SK-N-SH (cell line): ENCODE measurements at regions not wholly inside any gene's neighbourhood (a gene's known extent, or its start where the extent isn't known, plus 50 kb on each side); places are given as distances from the start of the nearest gene placed in this dataset.

Experiments
- CTCF ChIA-PET: fragments of 300-600, 350-600 bp; formaldehyde crosslinking; extraction: SDS; loops from one replicate; lab custom pipeline; 2021; lab: Yijun Ruan, JAX
- POLR2A ChIA-PET: fragments of 350-600 bp; sonication (Branson Sonifier 250); formaldehyde crosslinking; extraction: SDS; loops from one replicate; lab custom pipeline; 2020; ENCODE audit warnings: antibody characterized with exemption, inconsistent platforms; lab: Yijun Ruan, JAX
- DNase-seq: peaks from one replicate; pipeline ENCODE4 v3.0.0; 2012
- H2AFZ ChIP-seq: fragments of 200-600 bp; sonication (generic); 2 replicates; pipeline ENCODE4 v1.8.1; 2016; ENCODE audit warnings: antibody characterized with exemption, mild to moderate bottlenecking, low read depth
- H3F3A ChIP-seq: fragments of 200-600 bp; sonication (generic); replicated peaks from 2 replicates; pipeline ENCODE3; 2016; ENCODE audit warnings: antibody characterized with exemption, mild to moderate bottlenecking; ENCODE audit not compliant: insufficient read depth
- H3K27ac ChIP-seq, 2 experiments: fragments of 200-500 bp in 1 of 2; fragments of 200-600 bp in 1 of 2; sonication (Bioruptor generic) in 1 of 2; sonication (generic), shearing (Covaris generic) in 1 of 2; 2 replicates each; pipeline versions ENCODE4 v1.5.1 to v1.6.1; 2014 to 2016; ENCODE audit warnings: low read depth in 2 of 2, inconsistent platforms in 1 of 2, low read length in 1 of 2, mild to moderate bottlenecking in 1 of 2, mixed read lengths in 1 of 2
- H3K27me3 ChIP-seq: fragments of 200-600 bp; sonication (generic), shearing (Covaris generic); 2 replicates; pipeline ENCODE4 v1.6.1; 2016; ENCODE audit warnings: mixed run types; ENCODE audit not compliant: insufficient read depth
- H3K36me3 ChIP-seq, 2 experiments: fragments of 200-500 bp in 1 of 2; fragments of 200-600 bp in 1 of 2; sonication (Bioruptor generic) in 1 of 2; sonication (generic) in 1 of 2; replicated peaks in 1 of 2; 2 replicates each; pipeline versions ENCODE3 to v1.5.1; 2014 to 2016; ENCODE audit warnings: low read length in 1 of 2, mild to moderate bottlenecking in 1 of 2; ENCODE audit not compliant: insufficient read depth in 2 of 2, control insufficient read depth in 1 of 2
- H3K4me1 ChIP-seq, 2 experiments: fragments of 200-500 bp in 1 of 2; fragments of 200-600 bp in 1 of 2; sonication (Bioruptor generic) in 1 of 2; sonication (generic), shearing (Covaris generic) in 1 of 2; 2 replicates each; pipeline versions ENCODE4 v1.5.1 to v1.6.1; 2014 to 2016; ENCODE audit warnings: low read depth in 1 of 2, low read length in 1 of 2, mixed run types in 1 of 2; ENCODE audit not compliant: insufficient read depth in 2 of 2, control insufficient read depth in 1 of 2
- H3K4me2 ChIP-seq: fragments of 200-600 bp; sonication (generic), shearing (Covaris generic); 2 replicates; pipeline ENCODE4 v1.6.1; 2017; ENCODE audit warnings: mixed run types
- H3K4me3 ChIP-seq, 2 experiments: fragments of 200-500 bp in 1 of 2; fragments of 200-600 bp in 1 of 2; sonication (Bioruptor generic) in 1 of 2; sonication (generic), shearing (Covaris generic) in 1 of 2; 2 replicates each; pipeline versions ENCODE4 v1.5.1 to v1.8.1; 2014 to 2016; ENCODE audit warnings: low read depth in 2 of 2, inconsistent platforms in 1 of 2, low read length in 1 of 2, mild to moderate bottlenecking in 1 of 2, mixed read lengths in 1 of 2, moderate library complexity in 1 of 2
- H3K79me2 ChIP-seq: fragments of 200-600 bp; sonication (generic); 2 replicates; pipeline ENCODE4 v1.8.1; 2017; ENCODE audit warnings: mild to moderate bottlenecking; ENCODE audit not compliant: insufficient read depth
- H3K9ac ChIP-seq: fragments of 200-600 bp; sonication (generic); 2 replicates; pipeline ENCODE4 v1.6.1; 2017; ENCODE audit warnings: mixed run types
- H3K9me2 ChIP-seq: fragments of 200-600 bp; sonication (generic); 2 replicates; pipeline ENCODE4 v1.6.1; 2017; ENCODE audit warnings: mixed run types
- H3K9me3 ChIP-seq: fragments of 200-600 bp; sonication (generic); 2 replicates; pipeline ENCODE4 v1.6.1; 2017; ENCODE audit warnings: mixed run types, mild to moderate bottlenecking, moderate library complexity
- H4K20me1 ChIP-seq: fragments of 200-600 bp; sonication (generic); 2 replicates; pipeline ENCODE4 v1.6.1; 2017; ENCODE audit warnings: mild to moderate bottlenecking, mixed run types; ENCODE audit not compliant: insufficient read depth
- CTCF ChIP-seq: fragments of 200-600 bp; sonication (generic); IDR thresholded peaks from 2 replicates; pipeline ENCODE4 v1.6.1; 2017; ENCODE audit warnings: antibody characterized with exemption, mild to moderate bottlenecking, moderate library complexity
- ELF1 ChIP-seq: IDR thresholded peaks from 2 replicates; pipeline ENCODE4 v1.4.0; 2012
- EP300 ChIP-seq, 2 experiments: IDR thresholded peaks; 2 replicates each; pipeline versions ENCODE4 v1.4.0 to v1.6.1; 2012; ENCODE audit warnings: borderline replicate concordance in 1 of 2, low read depth in 1 of 2, low read length in 1 of 2
- EZH2phosphoT487 ChIP-seq: fragments of 200-600 bp; sonication (generic); IDR thresholded peaks from 2 replicates; pipeline ENCODE4 v1.6.1; 2017; ENCODE audit warnings: low read depth, mixed run types, mild to moderate bottlenecking, antibody characterized with exemption, moderate library complexity, borderline replicate concordance
- FOXJ3 ChIP-seq: sonication (generic); formaldehyde crosslinking; IDR thresholded peaks from 2 replicates; pipeline ENCODE4 v1.5.1; 2020; ENCODE audit warnings: mild to moderate bottlenecking, missing genetic modification reagents
- FOXM1 ChIP-seq: IDR thresholded peaks from 2 replicates; pipeline ENCODE4 v1.4.0; 2012; ENCODE audit warnings: low read depth, mild to moderate bottlenecking
- GABPA ChIP-seq: IDR thresholded peaks from 2 replicates; pipeline ENCODE4 v1.4.0; 2012; ENCODE audit warnings: low read depth, mild to moderate bottlenecking
- GATA2 ChIP-seq: sonication (generic); formaldehyde crosslinking; IDR thresholded peaks from 2 replicates; pipeline ENCODE4 v1.5.0; 2020; ENCODE audit warnings: mild to moderate bottlenecking, missing genetic modification reagents
- MAX ChIP-seq: IDR thresholded peaks from 2 replicates; pipeline ENCODE4 v1.4.0; 2012; ENCODE audit warnings: low read depth
- NFIC ChIP-seq: IDR thresholded peaks from 2 replicates; pipeline ENCODE4 v1.4.0; 2012; ENCODE audit warnings: borderline replicate concordance
- POLR2AphosphoS5 ChIP-seq: IDR thresholded peaks from 2 replicates; pipeline ENCODE4 v1.6.1; 2012; ENCODE audit warnings: low read depth, low read length
- RAD21 ChIP-seq: IDR thresholded peaks from 2 replicates; pipeline ENCODE4 v1.6.1; 2012; ENCODE audit warnings: mild to moderate bottlenecking, low read length
- REST ChIP-seq: IDR thresholded peaks from 2 replicates; pipeline ENCODE4 v1.6.1; 2012; ENCODE audit warnings: mild to moderate bottlenecking, low read depth, low read length, moderate library complexity
- RFX5 ChIP-seq: IDR thresholded peaks from 2 replicates; pipeline ENCODE4 v1.6.1; 2012; ENCODE audit warnings: mild to moderate bottlenecking, improper control_type of control experiment, low read length
- RXRA ChIP-seq: IDR thresholded peaks from 2 replicates; pipeline ENCODE4 v1.4.0; 2012; ENCODE audit warnings: low read depth, mild to moderate bottlenecking, borderline replicate concordance
- SIN3A ChIP-seq: IDR thresholded peaks from 2 replicates; pipeline ENCODE4 v1.6.1; 2012; ENCODE audit warnings: low read depth, mild to moderate bottlenecking, low read length, moderate library complexity, borderline replicate concordance
- TAF1 ChIP-seq: IDR thresholded peaks from 2 replicates; pipeline ENCODE4 v1.6.1; 2012; ENCODE audit warnings: low read depth, mild to moderate bottlenecking, low read length, moderate library complexity, borderline replicate concordance
- TEAD4 ChIP-seq: IDR thresholded peaks from 2 replicates; pipeline ENCODE4 v1.4.0; 2012; ENCODE audit warnings: mild to moderate bottlenecking, borderline replicate concordance; ENCODE audit not compliant: insufficient read depth
- USF1 ChIP-seq: IDR thresholded peaks from 2 replicates; pipeline ENCODE4 v1.4.0; 2012; ENCODE audit warnings: low read depth, borderline replicate concordance
- USF2 ChIP-seq: fragments of 150-350 bp; IDR thresholded peaks from 2 replicates; pipeline ENCODE4 v1.6.1; 2017; ENCODE audit warnings: antibody characterized with exemption, low read length, low read depth, borderline replicate concordance
- WGBS: methylation state at CpG from one replicate; pipeline ENCODE4 v1.1.6; 2017; ENCODE audit warnings: low lambda C conversion rate; 5-methylcytosine and 5-hydroxymethylcytosine counted together

- Histone ChIP-seq H3K9ac (no peak overlapping the region), H3K9me2 (no peaks in the 10 kb centered on the region), H3K27ac (no peak overlapping the region), H2AFZ (no peak overlapping the region), H3K4me3 (no peak overlapping the region), H3K4me1 (no peaks in the 10 kb centered on the region; a peak in 2 of 4 replicates), H4K20me1 (no peaks in the 10 kb centered on the region), H3K27me3 (no peaks in the 10 kb centered on the region), H3K4me2 (no peak overlapping the region), H3K9me3 (no peaks in the 10 kb centered on the region), H3F3A (no peaks in the 10 kb centered on the region), H3K79me2 (no peaks in the 10 kb centered on the region), H3K36me3 (no peaks in the 10 kb centered on the region)
- TF ChIP-seq CTCF (no peak), FOXM1 (no peak), ELF1 (no peak), USF1 (no peak), EZH2phosphoT487 (no peak), NFIC (no peak), RXRA (no peak), GATA2 (no peak), USF2 (no peak)
- WGBS = 76% methylated on average over 8 of the region's 8 CpGs
- no peak for DNase-seq
- ChIA-PET CTCF (no interaction called here), POLR2A (no interaction called here)
Observed at GRCh38 chr21:27813750-27814149, 846.9 kb upstream of the ADAMTS5 start.

GRCh38 chr21:27813344-27813743 is 846.5 kb upstream of the ADAMTS5 start:
- Histone ChIP-seq H3K9ac (no peak overlapping the region), H3K4me2 (no peak overlapping the region), H3K79me2 (no peaks in the 10 kb centered on the region), H3K9me3 (no peaks in the 10 kb centered on the region), H3K9me2 (no peaks in the 10 kb centered on the region), H3K27ac (no peak overlapping the region), H2AFZ (no peak overlapping the region), H3K4me1 (no peaks in the 10 kb centered on the region; a peak in 1 of 4 replicates), H3K4me3 (no peak overlapping the region), H3F3A (no peaks in the 10 kb centered on the region), H3K36me3 (no peaks in the 10 kb centered on the region), H3K27me3 (no peaks in the 10 kb centered on the region), H4K20me1 (no peaks in the 10 kb centered on the region)
- TF ChIP-seq TAF1 (no peak), EP300 (IDR thresholded peaks at IDR 0.05; ENCODE audit: borderline replicate concordance in 1 of 2, low read depth in 1 of 2, low read length in 1 of 2) (no peak), GABPA (no peak), ELF1 (no peak), FOXJ3 (CRISPR knock-in tag) (no peak), TEAD4 (no peak), REST (no peak), RAD21 (no peak), MAX (no peak), SIN3A (no peak), RFX5 (no peak), GATA2 (no peak), POLR2AphosphoS5 (no peak)
- POLR2A ChIA-PET = no interaction called here
- DNase-seq = no peak
- 81% methylated on average over 1 of the region's 1 CpG for WGBS
- CTCF ChIA-PET = interaction anchor here (2.4 kb wide), 1 partner anchor 9 kb away, joined by 10 read pairs; no protein-coding TSS in a partner anchor
